C4-2B (cell line): ENCODE measurements at regions not wholly inside any gene's neighbourhood (a gene's known extent, or its start where the extent isn't known, plus 50 kb on each side); places are given as distances from the start of the nearest gene placed in this dataset.

Source experiments
- ZFX ChIP-seq: fragments of 450-650 bp; IDR thresholded peaks from 2 replicates; pipeline ENCODE4 v1.6.1; 2017
- TF ChIP-seq, protein P1 (sequence below): fragments of 450-650 bp; conservative IDR thresholded peaks from 2 replicates; pipeline ENCODE4 v1.5.1; 2017; ENCODE audit warnings: mild to moderate bottlenecking

DNA sequence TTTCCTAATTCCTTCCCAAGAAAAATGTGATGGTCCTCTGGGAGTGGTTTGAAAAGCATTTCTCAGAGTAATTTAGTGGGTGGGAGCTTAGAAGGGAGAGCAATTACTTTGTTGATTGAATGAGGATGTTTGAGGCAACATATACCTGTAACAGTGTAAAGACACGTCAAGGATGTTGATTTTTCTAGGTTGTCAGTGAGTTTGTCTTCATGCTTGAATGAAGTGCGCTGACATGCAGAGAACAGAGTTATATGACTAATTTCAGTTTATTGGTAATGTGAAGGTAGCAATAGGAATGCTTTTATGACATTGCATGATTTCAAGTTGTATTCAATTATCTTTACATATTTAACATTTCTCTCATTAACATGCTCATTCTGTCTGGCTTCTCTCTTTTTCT lies 286.9 kb downstream of the NFKBIZ start:
- TF ChIP-seq, protein P1, sequence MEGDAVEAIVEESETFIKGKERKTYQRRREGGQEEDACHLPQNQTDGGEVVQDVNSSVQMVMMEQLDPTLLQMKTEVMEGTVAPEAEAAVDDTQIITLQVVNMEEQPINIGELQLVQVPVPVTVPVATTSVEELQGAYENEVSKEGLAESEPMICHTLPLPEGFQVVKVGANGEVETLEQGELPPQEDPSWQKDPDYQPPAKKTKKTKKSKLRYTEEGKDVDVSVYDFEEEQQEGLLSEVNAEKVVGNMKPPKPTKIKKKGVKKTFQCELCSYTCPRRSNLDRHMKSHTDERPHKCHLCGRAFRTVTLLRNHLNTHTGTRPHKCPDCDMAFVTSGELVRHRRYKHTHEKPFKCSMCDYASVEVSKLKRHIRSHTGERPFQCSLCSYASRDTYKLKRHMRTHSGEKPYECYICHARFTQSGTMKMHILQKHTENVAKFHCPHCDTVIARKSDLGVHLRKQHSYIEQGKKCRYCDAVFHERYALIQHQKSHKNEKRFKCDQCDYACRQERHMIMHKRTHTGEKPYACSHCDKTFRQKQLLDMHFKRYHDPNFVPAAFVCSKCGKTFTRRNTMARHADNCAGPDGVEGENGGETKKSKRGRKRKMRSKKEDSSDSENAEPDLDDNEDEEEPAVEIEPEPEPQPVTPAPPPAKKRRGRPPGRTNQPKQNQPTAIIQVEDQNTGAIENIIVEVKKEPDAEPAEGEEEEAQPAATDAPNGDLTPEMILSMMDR: no peak
- TF ChIP-seq ZFX: no peak
